ENCODE measurements at regions not wholly inside any gene's neighbourhood (a gene's known extent, or its start where the extent isn't known, plus 50 kb on each side); places are given as distances from the start of the nearest gene placed in this dataset.

GRCh38 chr11:15336021-15336420 is 221.3 kb downstream of the INSC start:
- no peak for TF ChIP-seq POLR2A (IDR thresholded peaks at IDR 0.05; ENCODE audit: low read length)
- TF ChIP-seq GATA1 (IDR thresholded peaks at IDR 0.05; ENCODE audit: low read depth, low read length) = no peak

Measured in erythroblast (primary cell).